RWPE2 (cell line): ENCODE measurements at regions not wholly inside any gene's neighbourhood (a gene's known extent, or its start where the extent isn't known, plus 50 kb on each side); places are given as distances from the start of the nearest gene placed in this dataset.

ENCODE experiments used
- ATAC-seq: fragments of 200-7000 bp; cut with Tn5 transposase; 3 replicates; pipeline ENCODE4 v1.9.1; 2021; ENCODE audit warnings: low read depth
- DNase-seq: peaks from one replicate; pipeline ENCODE4 v3.0.0-alpha.2; 2020; ENCODE audit warnings: low spot score
- H3K27ac ChIP-seq: fragments of 450-650 bp; 2 replicates; pipeline ENCODE4 v1.5.1; 2017; ENCODE audit warnings: mild to moderate bottlenecking; ENCODE audit not compliant: poor library complexity, severe bottlenecking
- H3K27me3 ChIP-seq: fragments of 250-450 bp; sonication (Bioruptor Pico); 2 replicates; pipeline ENCODE4 v1.5.1; 2021; ENCODE audit warnings: mild to moderate bottlenecking, moderate library complexity; ENCODE audit not compliant: insufficient read depth, poor library complexity, severe bottlenecking
- H3K36me3 ChIP-seq: fragments of 250-450 bp; sonication (Bioruptor Pico); 2 replicates; pipeline ENCODE4 v1.5.1; 2020; ENCODE audit warnings: low read depth, mild to moderate bottlenecking, moderate library complexity
- H3K4me1 ChIP-seq: fragments of 250-450 bp; sonication (Bioruptor Pico); 2 replicates; pipeline ENCODE4 v1.5.1; 2021; ENCODE audit warnings: mild to moderate bottlenecking, moderate library complexity; ENCODE audit not compliant: insufficient read depth, poor library complexity, severe bottlenecking
- H3K4me3 ChIP-seq: fragments of 250-450 bp; sonication (Bioruptor Pico); 2 replicates; pipeline ENCODE4 v1.5.1; 2021; ENCODE audit warnings: mild to moderate bottlenecking, moderate library complexity; ENCODE audit not compliant: severe bottlenecking
- H3K9me3 ChIP-seq: fragments of 250-450 bp; sonication (Bioruptor Pico); 2 replicates; pipeline ENCODE4 v1.5.1; 2021; ENCODE audit warnings: mild to moderate bottlenecking, moderate library complexity; ENCODE audit not compliant: severe bottlenecking
- CTCF ChIP-seq: fragments of 450-650 bp; IDR thresholded peaks from one replicate; pipeline ENCODE4 v1.5.1; 2017; ENCODE audit warnings: mild to moderate bottlenecking, moderate library complexity; ENCODE audit not compliant: poor library complexity, severe bottlenecking

- no peak for TF ChIP-seq CTCF
- Histone ChIP-seq H3K27ac (no peak overlapping the region), H3K4me1 (no peaks in the 10 kb centered on the region), H3K36me3 (no peaks in the 10 kb centered on the region), H3K27me3 (no peaks in the 10 kb centered on the region), H3K4me3 (no peak overlapping the region), H3K9me3 (no peaks in the 10 kb centered on the region)
- no peak for ATAC-seq
- DNase-seq, result no peak
Observed at GRCh38 chr2:133774654-133775015, 206.4 kb upstream of the NCKAP5 start.

GRCh38 chr2:133776936-133777573, 208.8 kb upstream of the NCKAP5 start:
- no peak for TF ChIP-seq CTCF

GRCh38 chr2:133777574-133777960, 209.3 kb upstream of the NCKAP5 start:
- no peak for DNase-seq
- H3K4me3 ChIP-seq, result no peak overlapping the region
- H3K9me3 ChIP-seq, result no peaks in the 10 kb centered on the region
- TF ChIP-seq CTCF, result no peak
- no peak overlapping the region for H3K27ac ChIP-seq
- H3K4me1 ChIP-seq, result no peaks in the 10 kb centered on the region
- ATAC-seq, result peak; percentile 99
- no peaks in the 10 kb centered on the region for H3K36me3 ChIP-seq
- no peaks in the 10 kb centered on the region for H3K27me3 ChIP-seq

More at GRCh38 chr2:133776936-133777573, 208.8 kb upstream of the NCKAP5 start:
- no peaks in the 10 kb centered on the region for H3K4me1 ChIP-seq
- H3K36me3 ChIP-seq, result no peaks in the 10 kb centered on the region
- DNase-seq, result no peak
- no peak overlapping the region for H3K4me3 ChIP-seq
- H3K27ac ChIP-seq, result no peak overlapping the region
- H3K27me3 ChIP-seq, result no peaks in the 10 kb centered on the region
- no peak for ATAC-seq
- no peaks in the 10 kb centered on the region for H3K9me3 ChIP-seq

GRCh38 chr2:133780099-133780996, 212.1 kb upstream of the NCKAP5 start:
- TF ChIP-seq CTCF, result peak; percentile 84
- no peaks in the 10 kb centered on the region for H3K27me3 ChIP-seq
- DNase-seq, result no peak
- no peaks in the 10 kb centered on the region for H3K4me1 ChIP-seq
- H3K36me3 ChIP-seq, result no peaks in the 10 kb centered on the region
- H3K27ac ChIP-seq, result no peak overlapping the region
- peak; percentile 51; the same call in 1 of the 3 replicates for ATAC-seq
- H3K9me3 ChIP-seq, result no peaks in the 10 kb centered on the region
- no peak overlapping the region for H3K4me3 ChIP-seq
